22Rv1 (cell line): ENCODE measurements at regions not wholly inside any gene's neighbourhood (a gene's known extent, or its start where the extent isn't known, plus 50 kb on each side); places are given as distances from the start of the nearest gene placed in this dataset.

Source experiments
- H3K27ac ChIP-seq: fragments of 450-650 bp; 2 replicates; pipeline ENCODE4 v1.5.1; 2017
- ZFX ChIP-seq: fragments of 450-650 bp; IDR thresholded peaks from 2 replicates; pipeline ENCODE4 v1.6.1; 2017; ENCODE audit warnings: antibody characterized with exemption, borderline replicate concordance
- TF ChIP-seq, protein P1 (sequence below): fragments of 450-650 bp; IDR thresholded peaks from 2 replicates; pipeline ENCODE4 v1.5.1; 2017; ENCODE audit warnings: mild to moderate bottlenecking

DNA sequence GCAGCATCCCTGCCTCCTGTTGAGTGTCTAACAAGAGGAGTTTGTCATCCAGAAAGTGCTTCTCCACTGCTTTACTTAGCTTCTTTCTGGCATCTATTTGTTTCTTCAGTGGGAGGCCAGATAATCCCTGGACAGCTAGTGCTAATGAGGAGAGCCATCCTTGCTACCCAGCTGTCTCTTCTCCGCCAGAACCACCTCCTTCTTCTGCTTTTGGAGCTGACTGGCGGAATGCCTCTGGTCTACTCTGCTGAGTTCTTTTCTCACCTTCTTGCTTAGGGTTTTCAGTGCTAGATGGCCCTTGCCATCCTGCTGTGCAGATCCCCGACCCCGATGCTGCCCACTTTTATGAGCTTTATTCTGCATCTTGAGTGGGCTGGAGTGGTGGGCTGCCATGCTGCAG lies 145.8 kb downstream of the GPBP1 start:
- H3K27ac ChIP-seq = no peak overlapping the region
- no peak for TF ChIP-seq ZFX
- TF ChIP-seq, protein P1, sequence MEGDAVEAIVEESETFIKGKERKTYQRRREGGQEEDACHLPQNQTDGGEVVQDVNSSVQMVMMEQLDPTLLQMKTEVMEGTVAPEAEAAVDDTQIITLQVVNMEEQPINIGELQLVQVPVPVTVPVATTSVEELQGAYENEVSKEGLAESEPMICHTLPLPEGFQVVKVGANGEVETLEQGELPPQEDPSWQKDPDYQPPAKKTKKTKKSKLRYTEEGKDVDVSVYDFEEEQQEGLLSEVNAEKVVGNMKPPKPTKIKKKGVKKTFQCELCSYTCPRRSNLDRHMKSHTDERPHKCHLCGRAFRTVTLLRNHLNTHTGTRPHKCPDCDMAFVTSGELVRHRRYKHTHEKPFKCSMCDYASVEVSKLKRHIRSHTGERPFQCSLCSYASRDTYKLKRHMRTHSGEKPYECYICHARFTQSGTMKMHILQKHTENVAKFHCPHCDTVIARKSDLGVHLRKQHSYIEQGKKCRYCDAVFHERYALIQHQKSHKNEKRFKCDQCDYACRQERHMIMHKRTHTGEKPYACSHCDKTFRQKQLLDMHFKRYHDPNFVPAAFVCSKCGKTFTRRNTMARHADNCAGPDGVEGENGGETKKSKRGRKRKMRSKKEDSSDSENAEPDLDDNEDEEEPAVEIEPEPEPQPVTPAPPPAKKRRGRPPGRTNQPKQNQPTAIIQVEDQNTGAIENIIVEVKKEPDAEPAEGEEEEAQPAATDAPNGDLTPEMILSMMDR = no peak

DNA sequence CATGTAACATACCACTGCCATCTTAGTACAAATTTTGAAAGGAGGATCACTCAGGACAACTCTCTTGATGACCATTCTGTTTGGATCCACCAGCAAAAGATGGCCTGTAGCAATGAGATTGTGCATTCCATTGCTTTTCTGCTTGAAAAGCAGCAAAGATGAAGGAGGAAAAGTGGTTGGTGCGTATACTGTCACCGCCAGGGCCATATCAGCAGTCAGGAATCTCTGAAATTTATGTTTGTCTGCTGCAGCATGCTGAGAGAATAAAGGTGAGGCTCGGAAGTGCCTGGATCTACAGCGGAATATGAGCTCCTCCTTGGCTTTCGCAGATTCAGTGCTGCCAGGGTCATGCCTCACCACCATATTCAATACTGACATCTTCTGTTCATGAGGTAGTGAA lies 144.4 kb downstream of the GPBP1 start:
- TF ChIP-seq ZFX = no peak
- TF ChIP-seq, protein P1 = no peak

DNA sequence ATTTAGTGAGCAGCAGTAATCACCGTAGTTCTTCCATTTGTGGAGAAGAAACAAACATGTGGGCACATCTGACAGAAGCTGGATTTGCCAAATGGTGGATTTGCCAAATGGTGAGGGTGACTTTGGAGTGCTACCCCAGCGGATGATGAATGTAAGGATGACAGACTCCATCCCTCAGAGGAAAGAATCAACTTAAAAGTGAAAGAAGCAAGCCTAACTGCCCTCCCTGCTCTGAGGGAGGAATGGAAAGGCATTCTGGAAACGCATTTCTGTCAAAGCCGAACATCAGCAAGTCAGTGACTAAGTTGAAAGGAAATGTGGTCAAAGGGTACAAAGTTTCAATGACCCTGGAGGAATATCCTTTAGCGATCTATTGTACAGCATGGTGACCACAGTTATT lies 143.5 kb downstream of the GPBP1 start:
- no peak overlapping the region for H3K27ac ChIP-seq
- TF ChIP-seq, protein P1 = no peak
- TF ChIP-seq ZFX = no peak

More for the DNA sequence above, 144.4 kb downstream of the GPBP1 start:
- no peak overlapping the region for H3K27ac ChIP-seq

DNA sequence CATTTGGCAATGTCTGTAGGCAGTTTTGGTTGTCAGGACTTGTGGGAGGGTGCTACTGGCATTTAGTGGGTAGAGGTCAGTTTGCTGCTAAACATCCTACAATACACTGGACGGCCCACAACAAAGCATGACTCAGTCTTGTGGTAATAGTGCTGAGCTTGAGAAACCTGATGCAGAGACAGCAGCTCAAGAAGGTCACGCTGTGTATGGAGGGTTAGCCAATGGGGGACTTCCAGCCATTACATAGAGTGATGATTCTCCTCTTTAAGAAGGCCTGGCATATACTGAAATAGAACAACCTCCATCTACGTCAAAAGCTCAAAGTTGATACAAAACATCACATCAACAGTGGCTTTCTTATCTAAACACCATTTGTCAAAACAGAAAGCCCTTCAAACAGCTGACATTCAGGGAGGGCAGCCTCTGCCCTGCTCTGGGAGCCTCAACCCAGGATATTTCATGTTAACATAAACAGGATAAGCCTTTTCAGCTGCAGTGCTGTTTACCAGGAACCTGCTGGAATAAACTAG lies 143.0 kb downstream of the GPBP1 start:
- TF ChIP-seq, protein P1 = no peak
- H3K27ac ChIP-seq = no peak overlapping the region

DNA sequence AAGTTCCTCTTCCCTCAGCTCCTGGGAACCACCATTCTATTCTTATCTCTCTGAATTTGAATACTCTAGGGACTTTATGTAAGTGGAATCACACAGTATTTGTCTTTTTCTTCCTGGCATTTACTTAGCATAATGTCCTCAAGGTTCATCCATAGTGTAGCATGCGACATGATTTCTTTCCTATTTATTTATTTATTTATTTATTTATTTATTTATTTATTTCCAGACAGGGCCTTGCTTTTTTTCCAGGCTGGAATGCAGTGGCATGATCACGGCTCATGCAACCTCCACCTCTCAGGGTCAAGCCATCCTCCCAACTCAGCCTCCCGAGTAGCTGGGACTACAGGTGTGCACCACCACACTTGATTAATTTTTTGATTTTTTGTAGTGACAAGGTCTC lies 142.1 kb downstream of the GPBP1 start:
- H3K27ac ChIP-seq = no peak overlapping the region
- TF ChIP-seq, protein P1 = no peak
